Fibroblast of skin of right quadriceps (primary cell): ENCODE measurements at regions not wholly inside any gene's neighbourhood (a gene's known extent, or its start where the extent isn't known, plus 50 kb on each side); places are given as distances from the start of the nearest gene placed in this dataset.
"Not testable (repeated sequence)": the region's sequence is repeated elsewhere in the genome, so short reads cannot be mapped to it uniquely, and the experiment has no call there.

ENCODE experiments used
- DNase-seq: peaks from one replicate; pipeline ENCODE4 v3.0.0-alpha.2; 2013

- no peak for DNase-seq
Measured at GRCh38 chr5:124905256-124906130, 159.1 kb upstream of the ZNF608 start.

DNA sequence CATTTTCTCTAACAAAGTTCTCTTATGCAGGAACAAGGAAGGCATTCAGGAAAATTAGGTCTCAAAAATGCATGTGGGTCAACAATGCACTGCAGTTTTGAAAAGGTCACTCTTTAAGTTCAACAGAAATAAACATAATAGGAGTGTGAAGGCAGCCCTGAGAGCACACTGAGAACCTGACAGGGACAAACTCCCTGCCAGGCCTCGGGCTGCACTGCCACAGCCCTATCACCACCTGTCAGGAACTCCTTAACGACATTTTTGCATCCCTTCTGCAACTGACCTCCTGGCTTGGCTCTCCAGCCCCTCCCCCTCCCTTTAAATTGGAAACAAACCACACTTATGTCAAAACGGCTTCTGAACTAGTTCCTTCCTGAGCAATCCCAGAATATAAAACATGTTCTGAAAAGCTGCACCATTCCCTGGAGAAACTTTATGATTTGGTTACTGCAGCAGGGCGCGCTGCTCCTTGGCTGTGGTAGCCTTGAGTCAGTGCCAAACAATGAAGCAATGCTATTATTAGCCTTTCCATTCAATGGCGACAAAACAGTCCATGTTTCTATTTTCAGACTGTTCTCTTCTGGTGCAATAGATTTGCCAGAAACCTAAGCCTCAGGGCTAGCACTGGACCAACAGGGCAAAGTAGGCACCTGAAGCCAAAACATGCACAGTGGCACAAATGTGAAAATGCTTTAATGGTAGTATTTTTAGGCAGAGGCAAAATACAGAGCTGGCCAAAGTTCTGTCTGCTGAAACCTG is 160.1 kb upstream of the ZNF608 start:
- peak; percentile 91 for DNase-seq

DNA sequence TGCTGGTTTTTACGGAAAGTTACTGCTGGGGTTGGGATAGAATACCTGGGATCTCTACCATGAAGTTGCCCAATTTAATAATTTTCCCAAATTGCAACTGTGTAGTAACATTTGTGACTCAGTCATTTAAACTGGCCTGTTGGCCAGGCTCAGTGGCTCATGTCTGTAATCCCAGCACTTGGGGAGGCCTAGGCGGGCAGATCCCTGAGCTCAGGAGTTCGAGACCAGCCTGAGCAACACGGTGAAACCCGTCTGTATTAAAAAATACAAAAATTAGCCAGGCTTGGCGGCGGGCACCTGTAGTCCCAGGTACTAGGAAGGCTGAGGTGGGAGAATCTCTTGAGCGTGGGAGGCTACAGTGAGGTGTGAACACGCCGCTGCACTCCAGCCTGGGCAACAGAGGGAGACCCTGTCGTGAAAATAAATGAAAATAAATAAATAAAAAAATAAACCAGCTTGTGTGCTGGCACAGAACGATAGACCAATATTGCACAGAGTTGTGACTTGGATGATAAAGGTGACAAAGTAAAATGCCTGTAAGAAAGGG is 160.7 kb upstream of the ZNF608 start:
- no peak for DNase-seq

GRCh38 chr5:124908581-124909451 is 162.4 kb upstream of the ZNF608 start:
- peak; percentile 76 for DNase-seq

DNA sequence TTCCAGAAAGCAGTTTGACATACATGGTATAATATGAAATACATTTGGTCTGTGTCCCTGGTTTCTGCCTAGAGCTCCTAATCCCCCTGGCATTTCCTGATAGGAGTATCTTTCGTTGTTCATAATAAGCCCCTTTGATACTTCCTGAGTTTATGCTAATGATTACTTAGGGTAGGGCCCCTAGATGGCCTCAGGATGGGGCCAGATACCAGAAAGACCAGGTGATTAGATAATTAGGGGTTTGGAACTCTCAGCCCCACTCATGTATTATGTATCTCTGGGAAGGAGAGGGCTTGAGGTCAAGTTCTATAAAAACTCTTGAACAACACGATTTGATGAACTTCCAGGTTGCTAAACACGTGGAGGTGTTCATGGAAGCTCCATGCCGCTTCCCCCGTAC is 163.3 kb upstream of the ZNF608 start:
- no peak for DNase-seq

DNA sequence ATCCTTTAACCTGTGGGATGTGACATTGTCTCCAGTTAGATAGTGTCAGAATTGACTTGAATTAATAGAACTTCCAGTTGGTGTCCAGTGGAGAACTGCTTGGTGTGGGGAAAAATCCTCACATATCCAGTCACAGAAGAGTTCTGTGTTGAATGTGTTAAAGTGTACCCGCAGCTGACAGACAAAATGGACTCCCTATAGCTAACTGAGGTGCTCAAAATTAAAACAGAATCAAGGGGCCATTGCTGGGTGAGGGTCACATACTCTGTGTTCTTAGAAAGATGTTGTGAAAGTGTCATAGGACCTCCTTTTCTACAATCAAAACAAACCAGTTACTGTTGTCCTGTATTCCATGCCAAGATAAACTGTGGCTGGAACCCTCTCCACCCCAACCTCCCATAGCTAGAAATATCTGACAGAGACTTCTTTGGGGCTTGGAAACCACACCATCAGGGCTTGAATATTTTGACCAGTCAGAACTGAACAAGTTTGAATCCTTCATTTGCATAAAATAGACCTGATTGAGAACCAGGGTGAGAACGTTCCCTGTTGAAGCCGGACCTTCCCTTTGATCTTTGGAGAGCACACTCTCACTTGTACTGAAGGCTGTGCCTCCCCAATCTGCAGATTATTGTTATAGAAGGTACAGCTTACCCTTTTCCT is 164.0 kb upstream of the ZNF608 start:
- DNase-seq, result no peak

GRCh38 chr5:124912638-124913328 is 166.3 kb upstream of the ZNF608 start:
- no peak for DNase-seq

DNA sequence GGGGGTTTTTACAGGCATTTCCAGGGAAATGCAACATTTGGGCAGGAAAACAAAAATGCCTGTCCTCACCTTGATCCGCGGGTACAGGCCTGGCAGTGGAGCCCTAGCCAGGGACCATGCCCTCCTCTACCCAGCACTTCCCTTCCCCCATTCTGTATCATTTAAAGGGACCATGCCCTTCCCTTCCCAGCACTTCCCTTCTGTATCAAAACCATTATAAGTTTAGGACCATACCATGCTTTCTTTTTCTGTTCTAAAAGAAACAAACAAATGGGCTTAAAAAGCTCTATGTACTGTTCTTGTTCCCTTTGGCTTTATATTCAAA is 166.9 kb upstream of the ZNF608 start:
- DNase-seq, result no peak

DNA sequence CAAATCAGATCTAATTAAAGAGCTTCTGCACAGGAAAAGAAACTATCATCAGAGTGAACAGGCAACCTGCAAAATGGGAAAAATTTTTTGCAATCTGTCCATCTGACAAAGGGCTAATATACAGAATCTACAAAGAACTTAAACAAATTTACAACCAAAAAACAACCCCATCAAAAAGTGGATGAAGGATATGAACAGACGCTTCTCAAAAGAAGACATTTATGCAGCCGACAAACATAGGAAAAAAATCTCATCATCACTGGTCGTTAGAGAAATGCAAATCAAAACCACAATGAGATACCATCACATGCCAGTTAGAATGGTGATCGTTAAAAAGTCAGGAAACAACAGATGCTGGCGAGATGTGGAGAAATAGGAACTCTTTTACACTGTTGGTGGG is 169.9 kb upstream of the ZNF608 start:
- not testable (repeated sequence) for DNase-seq

DNA sequence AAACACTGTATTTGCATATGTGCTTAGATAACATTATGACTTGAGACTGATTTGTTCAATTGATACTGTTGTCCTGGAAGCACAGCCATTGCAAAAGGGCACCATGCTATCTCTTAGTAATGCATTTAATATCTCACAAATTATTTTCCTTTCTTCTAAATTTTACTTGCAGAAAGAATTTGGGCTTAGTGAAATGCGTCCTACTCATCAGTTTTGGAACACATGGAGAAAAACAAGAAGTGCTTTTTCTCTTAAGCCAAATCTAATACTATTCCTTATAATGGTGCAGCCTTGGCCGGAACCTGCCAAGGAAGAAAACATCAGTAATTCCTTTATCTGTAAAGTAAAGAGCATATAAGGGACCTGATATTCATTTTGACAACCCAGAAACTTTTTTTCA is 172.2 kb upstream of the ZNF608 start:
- DNase-seq, result no peak

DNA sequence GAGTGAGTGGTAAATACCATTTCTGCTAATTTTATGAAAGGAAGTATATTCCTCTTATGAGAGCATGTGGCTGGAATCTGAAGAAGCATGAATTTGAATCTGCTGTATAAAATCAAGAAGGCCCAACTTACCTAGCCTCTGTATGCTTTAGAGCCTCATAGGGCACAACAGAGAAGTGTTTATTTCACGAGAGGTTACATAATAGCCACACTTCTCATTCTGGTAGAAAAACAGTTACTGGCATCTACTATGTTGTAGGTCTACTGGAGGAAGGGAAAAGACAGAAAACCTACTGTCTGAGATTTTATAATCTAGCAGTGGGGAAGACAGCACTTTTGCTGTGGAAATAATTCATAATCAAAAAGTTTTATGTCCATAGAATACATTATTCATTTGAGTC is 172.6 kb upstream of the ZNF608 start:
- no peak for DNase-seq

- no peak for DNase-seq
Measured at GRCh38 chr5:124919747-124920525, 173.5 kb upstream of the ZNF608 start.

GRCh38 chr5:124920909-124921666 is 174.6 kb upstream of the ZNF608 start:
- DNase-seq, result no peak

DNA sequence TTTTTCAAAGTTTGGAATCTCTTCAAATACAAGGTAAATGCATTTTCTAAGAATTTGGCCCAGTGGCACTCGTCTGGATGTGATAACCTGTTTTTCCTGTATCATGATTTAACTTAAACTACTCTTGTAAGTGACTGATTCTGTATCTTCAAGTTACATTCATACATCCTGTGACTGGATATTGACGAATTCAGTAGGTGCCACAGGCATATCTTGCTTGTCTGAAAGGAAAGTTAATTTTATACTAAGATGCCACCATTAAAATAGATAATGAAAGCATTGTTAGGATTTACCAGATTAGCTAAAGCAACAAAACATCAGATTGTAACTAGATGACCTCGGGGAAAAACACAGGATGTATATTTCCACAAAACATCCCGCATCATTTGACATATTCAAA is 175.3 kb upstream of the ZNF608 start:
- DNase-seq, result no peak

- DNase-seq, result peak; percentile 15
Measured at GRCh38 chr5:124922255-124922975, 176.0 kb upstream of the ZNF608 start.

DNA sequence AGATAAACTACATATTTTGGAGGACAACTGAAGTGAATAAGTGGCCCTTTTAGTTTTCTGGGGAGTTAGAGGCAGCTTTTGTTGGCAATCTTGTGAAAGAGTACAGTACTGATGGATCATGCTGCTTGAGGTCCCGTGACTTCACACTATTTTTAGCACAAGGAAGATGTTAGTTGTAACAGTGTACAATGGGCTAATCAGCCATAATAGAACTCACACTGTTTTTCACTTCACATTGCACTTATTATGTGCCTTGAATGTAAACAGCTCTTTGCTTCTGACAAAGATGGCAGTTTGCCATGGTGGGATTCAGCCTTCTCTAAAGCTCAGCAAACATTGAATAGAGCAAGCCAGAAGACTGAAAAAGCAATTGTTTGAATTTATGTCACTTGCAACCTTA is 176.7 kb upstream of the ZNF608 start:
- peak; percentile 32 for DNase-seq

GRCh38 chr5:124924729-124925128 is 178.3 kb upstream of the ZNF608 start:
- no peak for DNase-seq

- DNase-seq, result peak; percentile 76
Measured at GRCh38 chr5:124927735-124928134, 181.3 kb upstream of the ZNF608 start.

- DNase-seq, result no peak
Measured at GRCh38 chr5:124929000-124929399, 182.6 kb upstream of the ZNF608 start.
